ENCODE measurements at regions not wholly inside any gene's neighbourhood (a gene's known extent, or its start where the extent isn't known, plus 50 kb on each side); places are given as distances from the start of the nearest gene placed in this dataset.

DNA sequence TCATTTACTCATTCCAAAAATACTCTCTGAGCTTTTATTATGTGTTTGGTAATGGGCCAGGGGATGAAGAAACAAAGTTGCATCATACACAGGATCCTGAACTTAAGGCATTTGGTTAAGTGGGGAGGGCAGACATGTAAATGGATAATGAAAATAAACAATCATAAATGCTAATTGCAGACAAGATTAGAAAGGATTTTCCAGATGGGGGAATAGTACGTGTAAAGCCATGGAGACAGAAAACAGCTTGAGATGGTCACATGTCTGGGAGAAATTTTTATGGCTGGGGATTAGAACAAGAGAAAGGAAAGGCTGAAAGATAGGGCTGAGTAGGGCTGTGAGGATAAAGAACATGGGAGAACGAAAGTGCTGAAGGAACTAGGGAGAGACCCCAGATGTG, 534.3 kb upstream of the LARGE1 start:
- DNase-seq, result no peak

DNA sequence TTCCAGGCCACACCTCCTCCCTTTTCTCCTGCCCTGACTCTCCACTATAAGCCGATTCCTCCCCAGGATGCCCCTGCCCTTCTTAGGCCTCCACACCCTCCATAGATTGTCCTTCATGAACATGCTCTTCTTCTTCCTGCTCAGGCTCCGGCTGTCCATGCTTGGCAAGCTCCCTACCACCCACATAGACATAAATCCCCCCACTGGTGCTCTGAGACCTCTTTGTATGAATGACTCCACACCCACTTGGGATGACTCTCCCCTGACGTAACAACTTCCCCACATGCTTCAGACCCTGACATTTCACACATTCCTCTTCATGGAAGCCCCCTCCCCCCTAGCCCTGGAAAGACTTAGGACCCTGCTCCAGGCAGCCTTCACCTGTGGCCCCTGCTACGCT, 542.5 kb upstream of the LARGE1 start:
- no peak for DNase-seq

DNA sequence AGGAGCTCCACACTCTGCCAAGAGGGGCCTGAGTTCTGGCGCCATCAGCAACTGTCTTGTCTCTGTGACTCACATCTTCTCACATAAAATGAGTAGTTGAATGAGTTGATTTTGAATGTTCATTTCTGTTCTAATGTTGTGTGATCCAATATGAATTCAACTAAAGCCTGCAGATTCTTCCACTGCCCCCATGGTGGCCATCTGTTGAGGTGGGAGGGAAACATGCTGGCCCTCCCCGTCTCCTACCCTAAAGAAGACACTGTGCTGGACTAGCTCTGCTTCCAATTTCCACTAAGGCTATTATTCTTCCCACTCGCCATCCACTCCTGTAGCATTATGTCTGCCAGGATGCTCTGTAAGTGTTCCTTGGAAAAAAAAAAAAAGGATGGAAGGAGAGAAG, 555.6 kb upstream of the LARGE1 start:
- no peak for DNase-seq

GRCh38 chr22:34476762-34477161, 556.5 kb upstream of the LARGE1 start:
- no peak for DNase-seq

- no peak for DNase-seq
Observed at GRCh38 chr22:34481090-34481489, 560.8 kb upstream of the LARGE1 start.

- DNase-seq, result no peak
Observed at GRCh38 chr22:34486381-34486780, 566.1 kb upstream of the LARGE1 start.

GRCh38 chr22:34489861-34490260, 569.6 kb upstream of the LARGE1 start:
- no peak for DNase-seq

DNA sequence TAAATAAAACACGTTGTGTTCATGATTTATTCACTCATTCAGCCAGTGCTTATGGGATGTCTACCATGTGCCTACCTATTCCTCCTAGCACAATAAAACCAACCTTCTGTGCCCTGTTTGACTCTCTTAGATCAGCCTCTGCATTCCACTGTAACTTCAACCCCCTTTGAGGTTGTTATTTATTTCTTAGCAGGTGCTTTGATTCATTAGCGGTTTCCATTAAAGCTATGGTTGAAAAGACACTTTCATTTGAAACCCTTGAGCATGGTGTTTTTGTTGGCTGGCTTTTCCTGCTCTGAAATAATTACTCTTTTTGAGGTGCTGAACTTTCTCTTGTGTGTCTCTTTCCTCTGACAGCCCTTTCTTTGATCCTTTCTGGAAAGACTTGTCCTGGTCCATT, 570.6 kb upstream of the LARGE1 start:
- no peak for DNase-seq

GRCh38 chr22:34493486-34493885, 572.5 kb upstream of the ISX start:
- DNase-seq, result no peak

DNA sequence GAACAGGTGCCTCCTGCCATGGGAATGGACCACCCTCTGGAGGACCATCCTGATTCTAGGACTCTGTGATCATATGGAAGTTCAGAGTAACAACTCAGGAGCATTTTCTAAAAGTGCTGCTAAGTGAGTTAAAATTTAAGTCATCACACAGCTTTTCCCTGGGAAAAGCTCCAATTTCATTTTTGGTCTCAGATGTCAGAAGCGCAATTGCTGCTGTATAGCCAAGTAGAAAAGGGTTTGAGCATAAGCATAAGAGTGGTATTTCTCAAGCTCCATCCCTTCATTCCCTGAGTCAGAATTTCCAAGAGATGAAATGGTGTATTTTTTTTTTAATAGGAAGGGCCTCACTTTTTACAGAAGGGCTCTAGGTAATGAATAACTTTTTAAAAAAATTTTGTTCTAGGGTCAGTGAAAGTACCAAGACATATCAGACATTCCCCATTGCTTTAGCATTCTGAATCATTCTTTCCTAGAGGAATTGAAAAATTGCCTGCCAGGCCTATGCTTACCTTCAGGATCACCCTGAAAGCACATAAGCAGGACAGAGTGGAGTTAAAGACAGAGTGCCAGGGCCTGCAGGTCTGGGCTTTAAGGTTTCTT, 564.5 kb upstream of the ISX start:
- no peak for DNase-seq

GRCh38 chr22:34502821-34503220, 563.1 kb upstream of the ISX start:
- DNase-seq, result no peak

DNA sequence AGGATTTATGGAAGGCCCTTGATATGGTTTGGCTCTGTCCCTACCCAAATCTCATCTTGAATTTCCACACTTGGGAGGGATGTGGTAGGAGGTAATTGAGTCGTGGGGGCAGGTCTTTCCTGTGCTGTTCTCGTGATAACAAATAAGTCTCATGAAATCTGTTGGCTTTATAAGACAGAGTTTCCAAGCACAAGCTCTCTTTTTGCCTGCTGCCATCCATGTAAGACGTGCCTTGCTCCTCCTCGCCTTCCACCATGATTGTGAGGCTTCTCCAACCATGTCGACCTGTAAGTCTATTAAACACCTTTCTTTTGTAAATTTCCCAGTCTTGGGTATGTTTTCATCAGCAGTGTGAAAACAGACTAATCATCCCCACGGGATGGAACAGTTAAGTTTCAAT, 557.2 kb upstream of the ISX start:
- no peak for DNase-seq

- no peak for DNase-seq
Observed at GRCh38 chr22:34526681-34527080, 539.3 kb upstream of the ISX start.

DNA sequence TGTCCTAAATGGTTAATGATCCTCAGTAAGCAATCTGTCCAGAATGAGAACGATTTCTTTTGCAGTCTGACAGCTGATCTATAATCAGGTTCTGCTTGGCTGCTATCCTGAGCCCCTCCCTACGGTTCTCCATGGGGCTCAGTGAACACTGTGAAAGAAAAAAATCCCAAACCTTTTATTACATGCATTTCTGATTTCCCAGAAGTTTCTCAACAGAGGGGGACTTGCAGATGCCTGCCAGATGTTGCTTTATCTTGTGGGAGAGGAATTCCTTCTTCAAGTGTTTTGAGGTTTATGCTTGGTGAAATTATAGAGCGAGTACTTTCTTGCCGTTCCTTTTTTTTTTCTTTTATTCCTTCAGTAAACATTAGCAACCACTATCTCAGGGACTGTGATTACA, 531.9 kb upstream of the ISX start:
- no peak for DNase-seq

DNA sequence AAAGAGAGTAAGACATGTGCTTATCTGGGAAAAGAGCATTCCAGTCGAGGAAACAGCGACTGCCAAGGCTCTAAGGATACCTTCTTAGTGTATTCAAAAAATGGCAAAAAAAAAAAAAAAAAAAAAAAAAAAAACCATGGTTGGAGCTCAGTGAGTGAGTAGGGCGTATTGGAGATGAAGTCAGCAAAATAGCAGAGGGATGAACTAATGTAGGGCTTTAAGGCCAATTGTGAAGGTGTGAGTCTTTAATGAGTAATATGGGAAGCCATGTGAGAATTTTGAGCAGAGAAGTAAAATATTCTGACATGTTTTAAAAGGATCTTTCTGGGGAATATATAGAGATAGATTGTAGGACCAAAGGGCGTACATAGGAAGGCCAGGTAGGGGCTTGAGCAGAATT, 498.6 kb upstream of the ISX start:
- DNase-seq, result no peak

DNA sequence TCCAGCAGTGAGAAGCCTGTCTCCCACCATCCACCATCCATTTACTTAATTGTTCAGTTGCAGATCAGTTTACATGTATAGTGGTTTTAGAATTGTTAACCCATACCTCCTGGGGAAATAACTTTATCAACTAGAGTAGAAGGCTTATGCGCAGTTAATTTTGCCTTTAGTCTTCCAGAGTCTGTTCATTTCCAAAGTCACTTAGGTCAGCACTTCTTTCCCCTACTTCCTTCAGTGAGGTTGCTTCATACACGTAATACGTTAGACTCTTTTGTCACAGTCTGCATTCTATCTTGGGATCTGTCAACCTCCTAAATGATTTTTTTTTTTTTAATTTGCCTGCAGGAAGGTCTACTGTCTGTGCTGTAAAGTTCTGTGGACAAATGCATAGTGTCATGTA, 495.6 kb upstream of the ISX start:
- no peak for DNase-seq

DNA sequence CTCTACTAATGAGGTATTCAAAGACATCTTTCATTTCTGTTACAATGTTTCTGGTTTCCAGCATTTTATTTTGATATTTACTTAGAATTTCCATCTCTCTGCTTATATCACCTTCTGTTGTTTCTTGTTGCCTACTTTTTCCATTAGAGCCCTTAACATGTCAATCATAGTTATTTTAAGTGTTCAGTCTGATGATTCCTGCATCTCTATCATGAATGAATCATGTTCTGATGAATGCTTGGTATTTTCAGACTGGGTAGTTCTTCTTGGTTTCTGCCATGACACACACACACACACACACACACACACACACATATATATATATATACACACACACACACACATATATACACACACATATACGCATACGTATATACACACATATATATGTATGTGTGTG, 486.4 kb upstream of the ISX start:
- DNase-seq, result no peak

DNA sequence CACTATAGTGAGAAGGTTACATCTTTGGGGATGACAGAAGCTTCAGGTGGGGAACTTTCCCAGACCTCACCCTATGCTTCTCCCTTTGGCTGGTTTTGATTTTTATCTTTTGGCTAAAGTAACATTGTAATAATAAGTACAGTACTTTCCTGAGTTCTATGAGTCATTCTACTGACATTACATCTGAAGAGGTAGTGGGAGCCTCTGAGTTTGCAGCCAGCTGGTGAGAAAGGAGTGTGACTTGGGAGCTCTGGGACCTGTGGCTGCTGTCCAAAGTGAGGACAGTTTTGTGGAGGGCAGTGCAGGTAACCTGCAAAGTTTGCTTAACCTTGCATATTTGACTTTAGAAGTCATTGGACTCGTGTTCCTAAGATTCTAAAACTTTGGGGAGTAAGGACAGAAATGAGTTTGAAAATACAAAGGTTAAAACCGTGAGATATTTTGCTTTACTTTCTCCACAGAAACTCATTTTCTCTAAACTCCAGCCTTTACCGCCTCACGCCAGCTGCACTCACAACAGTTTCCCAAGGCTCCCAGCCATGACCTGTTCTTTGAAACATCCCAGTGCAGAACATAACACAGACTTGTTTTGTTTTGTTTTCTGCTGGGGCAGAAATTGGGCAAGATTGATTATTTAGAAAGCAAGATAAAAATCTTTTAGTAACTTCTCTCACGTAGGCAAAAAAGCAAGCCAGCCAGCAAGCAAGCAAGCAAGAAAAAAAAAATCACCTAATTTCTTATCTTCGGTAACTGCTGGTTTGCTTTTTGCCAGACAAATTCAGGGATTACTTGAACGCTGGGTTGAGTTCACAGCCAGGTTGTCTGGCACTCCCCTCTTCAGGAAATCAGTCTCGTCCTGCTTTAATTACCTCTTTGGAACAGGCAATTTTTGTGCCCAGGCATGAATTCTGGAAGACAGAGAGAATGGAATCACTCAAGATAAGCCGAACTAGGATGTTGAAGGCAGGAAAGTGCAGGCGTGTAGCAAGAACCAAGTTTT, 478.3 kb upstream of the ISX start:
- DNase-seq, result no peak

DNA sequence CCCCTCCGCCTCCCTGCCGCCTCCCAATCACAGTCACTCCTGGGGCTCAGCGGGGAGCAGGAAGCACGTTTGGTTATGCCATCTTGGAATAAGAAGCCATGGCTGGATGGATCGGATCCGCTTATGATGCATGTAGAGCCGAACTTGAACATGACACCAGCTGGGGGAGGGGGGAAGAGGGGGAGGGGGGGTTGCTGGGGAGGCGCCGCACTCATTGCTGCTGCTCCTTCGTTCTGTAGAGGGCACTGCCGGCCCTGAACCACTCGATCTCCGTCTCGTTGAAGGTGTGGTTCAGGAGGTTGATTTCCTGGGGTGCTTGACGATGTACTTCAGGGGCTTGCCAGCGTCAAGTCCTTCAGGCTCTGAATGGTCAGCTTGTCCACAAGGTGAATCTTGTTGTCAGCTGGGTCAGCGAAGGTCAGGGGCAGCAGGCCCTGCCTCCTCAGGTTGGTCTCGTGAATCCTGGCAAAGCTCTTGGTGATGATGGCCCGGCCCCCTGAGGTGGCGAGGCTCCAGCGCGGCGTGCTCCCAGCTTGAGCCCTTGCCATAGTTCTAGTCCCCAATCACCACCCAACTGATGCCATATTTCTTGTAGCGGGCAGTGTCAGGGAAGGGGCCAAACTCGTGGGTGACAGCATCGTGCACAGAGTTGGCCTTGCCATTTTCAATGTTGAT, 476.9 kb upstream of the ISX start:
- DNase-seq, result no peak

DNA sequence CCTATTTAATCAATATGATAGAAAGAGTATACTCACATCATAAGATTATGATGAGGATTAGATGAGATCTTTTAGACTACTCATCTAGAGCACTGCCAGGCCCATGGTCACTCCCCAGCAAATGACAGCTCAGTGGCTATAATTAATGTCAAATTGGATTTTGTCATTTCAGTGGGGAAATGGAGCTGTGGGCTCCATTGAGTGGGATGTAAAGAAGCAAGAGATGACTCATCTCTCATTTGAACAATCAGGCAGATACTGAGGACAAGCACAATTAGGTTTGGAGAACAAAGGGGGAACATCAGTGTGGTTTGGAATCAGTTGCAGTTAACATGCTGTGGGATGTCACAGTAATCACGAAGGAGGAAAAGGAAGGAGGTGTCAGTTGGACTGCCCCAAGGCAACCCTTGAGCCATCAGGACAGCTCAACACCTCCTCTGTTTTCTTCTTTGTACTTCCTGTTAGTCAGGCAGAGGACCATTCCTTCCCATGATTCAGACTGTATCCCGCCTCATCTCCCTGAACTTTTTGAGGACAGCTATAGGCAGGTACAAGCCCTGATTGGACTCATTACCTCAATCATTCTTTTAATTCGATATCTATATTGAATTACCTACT, 473.7 kb upstream of the ISX start:
- DNase-seq, result no peak

GRCh38 chr22:34599567-34599966, 466.4 kb upstream of the ISX start:
- no peak for DNase-seq

- DNase-seq, result no peak
Observed at GRCh38 chr22:34604312-34604711, 461.6 kb upstream of the ISX start.

- no peak for DNase-seq
Observed at GRCh38 chr22:34608106-34608505, 457.9 kb upstream of the ISX start.

Data from CD4-positive, alpha-beta T cell treated with Interleukin-1 beta for 1 hour (primary cell).